Ishikawa (cell line): ENCODE measurements at regions not wholly inside any gene's neighbourhood (a gene's known extent, or its start where the extent isn't known, plus 50 kb on each side); places are given as distances from the start of the nearest gene placed in this dataset.

Experiments used
- FOXM1 ChIP-seq: IDR thresholded peaks from 2 replicates; pipeline ENCODE4 v1.6.1; 2012; ENCODE audit warnings: low read depth, borderline replicate concordance
- TAF1 ChIP-seq: IDR thresholded peaks from 2 replicates; pipeline ENCODE4 v1.6.1; 2012; ENCODE audit warnings: low read depth, mild to moderate bottlenecking
- TCF12 ChIP-seq: IDR thresholded peaks from 2 replicates; pipeline ENCODE4 v1.6.1; 2012; ENCODE audit warnings: low read depth
- TF ChIP-seq, protein P1 (sequence below): IDR thresholded peaks from 2 replicates; pipeline ENCODE4 v1.6.1; 2012
- TF ChIP-seq, protein P2 (sequence below): IDR thresholded peaks from 2 replicates; pipeline ENCODE4 v1.6.1; 2012

DNA sequence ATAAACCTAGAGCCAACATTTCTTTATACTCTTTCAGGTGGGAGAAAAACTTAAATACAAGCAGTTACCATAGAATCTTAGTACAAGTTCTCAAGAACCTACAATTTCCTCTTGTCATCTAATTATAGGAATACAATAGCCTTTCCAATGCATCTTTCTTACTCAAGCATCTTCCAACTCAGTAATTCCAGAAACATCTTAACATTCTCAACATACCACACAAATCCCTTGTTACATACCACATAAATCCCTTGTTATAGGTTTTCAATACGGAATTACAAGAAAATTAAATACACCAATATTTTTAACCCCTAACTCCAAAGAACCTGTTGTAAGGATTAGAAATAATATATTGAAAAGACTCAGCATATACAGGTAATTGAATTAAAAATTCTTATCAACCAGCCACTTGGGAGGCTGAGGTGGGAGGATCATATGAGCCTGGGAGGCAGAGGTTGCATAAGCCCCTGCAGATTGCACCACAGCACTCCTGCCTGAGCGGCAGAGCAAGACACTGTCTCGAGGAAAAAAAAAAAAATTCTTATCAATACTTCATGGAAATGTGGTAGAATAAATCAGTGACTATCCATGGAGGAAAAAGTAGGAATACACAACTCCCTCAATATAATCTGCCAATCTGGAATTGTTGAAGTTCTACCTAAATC is 127.5 kb upstream of the CCDC28A start:
- TF ChIP-seq TAF1 (no peak), FOXM1 (no peak), TCF12 (no peak)
- TF ChIP-seq, protein P1, sequence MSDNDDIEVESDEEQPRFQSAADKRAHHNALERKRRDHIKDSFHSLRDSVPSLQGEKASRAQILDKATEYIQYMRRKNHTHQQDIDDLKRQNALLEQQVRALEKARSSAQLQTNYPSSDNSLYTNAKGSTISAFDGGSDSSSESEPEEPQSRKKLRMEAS, result no peak
- TF ChIP-seq, protein P2, sequence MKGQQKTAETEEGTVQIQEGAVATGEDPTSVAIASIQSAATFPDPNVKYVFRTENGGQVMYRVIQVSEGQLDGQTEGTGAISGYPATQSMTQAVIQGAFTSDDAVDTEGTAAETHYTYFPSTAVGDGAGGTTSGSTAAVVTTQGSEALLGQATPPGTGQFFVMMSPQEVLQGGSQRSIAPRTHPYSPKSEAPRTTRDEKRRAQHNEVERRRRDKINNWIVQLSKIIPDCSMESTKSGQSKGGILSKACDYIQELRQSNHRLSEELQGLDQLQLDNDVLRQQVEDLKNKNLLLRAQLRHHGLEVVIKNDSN, result no peak
